SK-N-SH (cell line): ENCODE measurements at regions not wholly inside any gene's neighbourhood (a gene's known extent, or its start where the extent isn't known, plus 50 kb on each side); places are given as distances from the start of the nearest gene placed in this dataset.

ENCODE experiments used
- CTCF ChIA-PET: fragments of 300-600, 350-600 bp; formaldehyde crosslinking; extraction: SDS; loops from one replicate; lab custom pipeline; 2021; lab: Yijun Ruan, JAX
- POLR2A ChIA-PET: fragments of 350-600 bp; sonication (Branson Sonifier 250); formaldehyde crosslinking; extraction: SDS; loops from one replicate; lab custom pipeline; 2020; ENCODE audit warnings: antibody characterized with exemption, inconsistent platforms; lab: Yijun Ruan, JAX
- DNase-seq: peaks from one replicate; pipeline ENCODE4 v3.0.0; 2012
- H2AFZ ChIP-seq: fragments of 200-600 bp; sonication (generic); 2 replicates; pipeline ENCODE4 v1.8.1; 2016; ENCODE audit warnings: antibody characterized with exemption, mild to moderate bottlenecking, low read depth
- H3F3A ChIP-seq: fragments of 200-600 bp; sonication (generic); replicated peaks from 2 replicates; pipeline ENCODE3; 2016; ENCODE audit warnings: antibody characterized with exemption, mild to moderate bottlenecking; ENCODE audit not compliant: insufficient read depth
- H3K27ac ChIP-seq, 2 experiments: fragments of 200-500 bp in 1 of 2; fragments of 200-600 bp in 1 of 2; sonication (Bioruptor generic) in 1 of 2; sonication (generic), shearing (Covaris generic) in 1 of 2; 2 replicates each; pipeline versions ENCODE4 v1.5.1 to v1.6.1; 2014 to 2016; ENCODE audit warnings: low read depth in 2 of 2, inconsistent platforms in 1 of 2, low read length in 1 of 2, mild to moderate bottlenecking in 1 of 2, mixed read lengths in 1 of 2
- H3K27me3 ChIP-seq: fragments of 200-600 bp; sonication (generic), shearing (Covaris generic); 2 replicates; pipeline ENCODE4 v1.6.1; 2016; ENCODE audit warnings: mixed run types; ENCODE audit not compliant: insufficient read depth
- H3K36me3 ChIP-seq, 2 experiments: fragments of 200-500 bp in 1 of 2; fragments of 200-600 bp in 1 of 2; sonication (Bioruptor generic) in 1 of 2; sonication (generic) in 1 of 2; replicated peaks in 1 of 2; 2 replicates each; pipeline versions ENCODE3 to v1.5.1; 2014 to 2016; ENCODE audit warnings: low read length in 1 of 2, mild to moderate bottlenecking in 1 of 2; ENCODE audit not compliant: insufficient read depth in 2 of 2, control insufficient read depth in 1 of 2
- H3K4me1 ChIP-seq, 2 experiments: fragments of 200-500 bp in 1 of 2; fragments of 200-600 bp in 1 of 2; sonication (Bioruptor generic) in 1 of 2; sonication (generic), shearing (Covaris generic) in 1 of 2; 2 replicates each; pipeline versions ENCODE4 v1.5.1 to v1.6.1; 2014 to 2016; ENCODE audit warnings: low read depth in 1 of 2, low read length in 1 of 2, mixed run types in 1 of 2; ENCODE audit not compliant: insufficient read depth in 2 of 2, control insufficient read depth in 1 of 2
- H3K4me2 ChIP-seq: fragments of 200-600 bp; sonication (generic), shearing (Covaris generic); 2 replicates; pipeline ENCODE4 v1.6.1; 2017; ENCODE audit warnings: mixed run types
- H3K4me3 ChIP-seq, 2 experiments: fragments of 200-500 bp in 1 of 2; fragments of 200-600 bp in 1 of 2; sonication (Bioruptor generic) in 1 of 2; sonication (generic), shearing (Covaris generic) in 1 of 2; 2 replicates each; pipeline versions ENCODE4 v1.5.1 to v1.8.1; 2014 to 2016; ENCODE audit warnings: low read depth in 2 of 2, inconsistent platforms in 1 of 2, low read length in 1 of 2, mild to moderate bottlenecking in 1 of 2, mixed read lengths in 1 of 2, moderate library complexity in 1 of 2
- H3K79me2 ChIP-seq: fragments of 200-600 bp; sonication (generic); 2 replicates; pipeline ENCODE4 v1.8.1; 2017; ENCODE audit warnings: mild to moderate bottlenecking; ENCODE audit not compliant: insufficient read depth
- H3K9ac ChIP-seq: fragments of 200-600 bp; sonication (generic); 2 replicates; pipeline ENCODE4 v1.6.1; 2017; ENCODE audit warnings: mixed run types
- H3K9me2 ChIP-seq: fragments of 200-600 bp; sonication (generic); 2 replicates; pipeline ENCODE4 v1.6.1; 2017; ENCODE audit warnings: mixed run types
- H3K9me3 ChIP-seq: fragments of 200-600 bp; sonication (generic); 2 replicates; pipeline ENCODE4 v1.6.1; 2017; ENCODE audit warnings: mixed run types, mild to moderate bottlenecking, moderate library complexity
- H4K20me1 ChIP-seq: fragments of 200-600 bp; sonication (generic); 2 replicates; pipeline ENCODE4 v1.6.1; 2017; ENCODE audit warnings: mild to moderate bottlenecking, mixed run types; ENCODE audit not compliant: insufficient read depth
- ELF1 ChIP-seq: IDR thresholded peaks from 2 replicates; pipeline ENCODE4 v1.4.0; 2012
- EZH2phosphoT487 ChIP-seq: fragments of 200-600 bp; sonication (generic); IDR thresholded peaks from 2 replicates; pipeline ENCODE4 v1.6.1; 2017; ENCODE audit warnings: low read depth, mixed run types, mild to moderate bottlenecking, antibody characterized with exemption, moderate library complexity, borderline replicate concordance
- FOSL2 ChIP-seq: IDR thresholded peaks from 2 replicates; pipeline ENCODE4 v1.4.0; 2012; ENCODE audit warnings: low read depth, mild to moderate bottlenecking, moderate library complexity, borderline replicate concordance
- NRF1 ChIP-seq: IDR thresholded peaks from 2 replicates; pipeline ENCODE4 v1.6.1; 2012; ENCODE audit warnings: low read depth, mild to moderate bottlenecking, low read length
- POLR2AphosphoS5 ChIP-seq: IDR thresholded peaks from 2 replicates; pipeline ENCODE4 v1.6.1; 2012; ENCODE audit warnings: low read depth, low read length
- RCOR1 ChIP-seq: fragments of 150-350 bp; IDR thresholded peaks from 2 replicates; pipeline ENCODE4 v1.6.1; 2017; ENCODE audit warnings: antibody characterized with exemption, low read length
- RFX5 ChIP-seq: IDR thresholded peaks from 2 replicates; pipeline ENCODE4 v1.6.1; 2012; ENCODE audit warnings: mild to moderate bottlenecking, improper control_type of control experiment, low read length
- SIN3A ChIP-seq: IDR thresholded peaks from 2 replicates; pipeline ENCODE4 v1.6.1; 2012; ENCODE audit warnings: low read depth, mild to moderate bottlenecking, low read length, moderate library complexity, borderline replicate concordance
- TAF1 ChIP-seq: IDR thresholded peaks from 2 replicates; pipeline ENCODE4 v1.6.1; 2012; ENCODE audit warnings: low read depth, mild to moderate bottlenecking, low read length, moderate library complexity, borderline replicate concordance
- TCF12 ChIP-seq: IDR thresholded peaks from 2 replicates; pipeline ENCODE4 v1.4.0; 2012
- TEAD4 ChIP-seq: IDR thresholded peaks from 2 replicates; pipeline ENCODE4 v1.4.0; 2012; ENCODE audit warnings: mild to moderate bottlenecking, borderline replicate concordance; ENCODE audit not compliant: insufficient read depth
- WGBS: methylation state at CpG from one replicate; pipeline ENCODE4 v1.1.6; 2017; ENCODE audit warnings: low lambda C conversion rate; 5-methylcytosine and 5-hydroxymethylcytosine counted together
- TF ChIP-seq, protein P1 (sequence below): fragments of 150-350 bp; IDR thresholded peaks from 2 replicates; pipeline ENCODE4 v1.6.1; 2016; ENCODE audit warnings: mild to moderate bottlenecking, low read depth, low read length
- TF ChIP-seq, protein P2 (sequence below): IDR thresholded peaks from 2 replicates; pipeline ENCODE4 v1.4.0; 2012; ENCODE audit warnings: low read depth, borderline replicate concordance
- TF ChIP-seq, protein P3 (sequence below): IDR thresholded peaks from 2 replicates; pipeline ENCODE4 v1.4.0; 2012; ENCODE audit warnings: low read depth
- TF ChIP-seq, protein P4 (sequence below): fragments of 150-350 bp; IDR thresholded peaks from 2 replicates; pipeline ENCODE4 v1.6.1; 2017; ENCODE audit warnings: antibody characterized with exemption, low read length, low read depth, borderline replicate concordance
- TF ChIP-seq, protein P5 (sequence below): IDR thresholded peaks from 2 replicates; pipeline ENCODE4 v1.6.1; 2012; ENCODE audit warnings: mild to moderate bottlenecking, low read depth, low read length, moderate library complexity

DNA sequence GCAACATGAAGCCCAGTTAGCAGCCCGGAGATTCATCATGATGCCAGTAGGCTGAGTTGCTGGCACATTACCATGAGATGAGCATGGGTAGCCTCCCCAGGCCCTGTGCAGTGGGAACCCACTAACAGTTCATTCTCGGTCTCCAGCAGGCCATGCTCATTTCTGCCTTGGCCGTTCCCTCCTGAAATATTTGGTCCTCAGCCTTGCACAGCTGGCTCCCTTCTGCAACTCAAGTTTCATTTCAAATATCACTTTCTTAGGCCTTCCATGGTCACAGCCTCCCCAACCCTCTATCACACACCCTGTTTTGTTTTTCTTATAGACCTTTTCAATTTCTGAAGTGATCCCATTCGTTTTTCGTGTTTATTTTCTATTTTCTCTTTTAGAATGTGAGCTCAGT, 125.4 kb upstream of the VLDLR start (continued):
- TF ChIP-seq RFX5 (no peak), TEAD4 (no peak), POLR2AphosphoS5 (no peak), TCF12 (no peak)
- TF ChIP-seq, protein P1, sequence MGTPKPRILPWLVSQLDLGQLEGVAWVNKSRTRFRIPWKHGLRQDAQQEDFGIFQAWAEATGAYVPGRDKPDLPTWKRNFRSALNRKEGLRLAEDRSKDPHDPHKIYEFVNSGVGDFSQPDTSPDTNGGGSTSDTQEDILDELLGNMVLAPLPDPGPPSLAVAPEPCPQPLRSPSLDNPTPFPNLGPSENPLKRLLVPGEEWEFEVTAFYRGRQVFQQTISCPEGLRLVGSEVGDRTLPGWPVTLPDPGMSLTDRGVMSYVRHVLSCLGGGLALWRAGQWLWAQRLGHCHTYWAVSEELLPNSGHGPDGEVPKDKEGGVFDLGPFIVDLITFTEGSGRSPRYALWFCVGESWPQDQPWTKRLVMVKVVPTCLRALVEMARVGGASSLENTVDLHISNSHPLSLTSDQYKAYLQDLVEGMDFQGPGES = no peak

DNA sequence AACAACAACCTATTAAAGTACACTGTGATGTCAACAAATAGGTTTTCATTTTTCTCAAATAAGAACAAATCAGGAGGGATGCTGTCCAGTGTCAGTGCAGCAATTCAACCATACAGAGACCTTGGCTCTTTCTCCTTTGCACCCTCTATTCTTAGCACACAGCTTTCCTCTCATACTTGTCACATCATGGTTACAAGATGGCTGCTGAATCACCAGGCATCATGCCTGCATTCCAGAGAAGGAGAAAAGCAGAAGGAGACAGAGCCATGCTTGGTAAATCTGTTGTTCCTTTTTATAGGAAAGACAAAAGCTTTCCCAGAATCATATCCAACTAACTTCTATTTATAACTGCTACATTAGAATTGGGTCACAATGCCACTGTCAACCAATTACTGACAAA, 124.7 kb upstream of the VLDLR start:
- H3K36me3 ChIP-seq = no peaks in the 10 kb centered on the region
- no peak overlapping the region for H3K4me3 ChIP-seq
- H3K4me2 ChIP-seq = no peak overlapping the region
- no peak overlapping the region for H3K9ac ChIP-seq
- H3K4me1 ChIP-seq = peaks cover 0 to 5% of the 10 kb centered on the region in 2 experiments; a peak in 2 of 4 replicates
- TF ChIP-seq TCF12 (no peak), SIN3A (no peak), RCOR1 (no peak), TAF1 (no peak), EZH2phosphoT487 (no peak), NRF1 (no peak)
- TF ChIP-seq, protein P2, sequence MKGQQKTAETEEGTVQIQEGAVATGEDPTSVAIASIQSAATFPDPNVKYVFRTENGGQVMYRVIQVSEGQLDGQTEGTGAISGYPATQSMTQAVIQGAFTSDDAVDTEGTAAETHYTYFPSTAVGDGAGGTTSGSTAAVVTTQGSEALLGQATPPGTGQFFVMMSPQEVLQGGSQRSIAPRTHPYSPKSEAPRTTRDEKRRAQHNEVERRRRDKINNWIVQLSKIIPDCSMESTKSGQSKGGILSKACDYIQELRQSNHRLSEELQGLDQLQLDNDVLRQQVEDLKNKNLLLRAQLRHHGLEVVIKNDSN = no peak
- TF ChIP-seq, protein P3, sequence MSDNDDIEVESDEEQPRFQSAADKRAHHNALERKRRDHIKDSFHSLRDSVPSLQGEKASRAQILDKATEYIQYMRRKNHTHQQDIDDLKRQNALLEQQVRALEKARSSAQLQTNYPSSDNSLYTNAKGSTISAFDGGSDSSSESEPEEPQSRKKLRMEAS = no peak
- no peak overlapping the region for H3K27ac ChIP-seq
- no peaks in the 10 kb centered on the region for H4K20me1 ChIP-seq
- ChIA-PET POLR2A (no interaction called here), CTCF (no interaction called here)
- no peak overlapping the region for H2AFZ ChIP-seq
- H3K9me2 ChIP-seq = no peaks in the 10 kb centered on the region
- no peaks in the 10 kb centered on the region for H3K79me2 ChIP-seq
- DNase-seq = no peak
- no peaks in the 10 kb centered on the region for H3K9me3 ChIP-seq
- no peaks in the 10 kb centered on the region for H3F3A ChIP-seq
- H3K27me3 ChIP-seq = no peaks in the 10 kb centered on the region

DNA sequence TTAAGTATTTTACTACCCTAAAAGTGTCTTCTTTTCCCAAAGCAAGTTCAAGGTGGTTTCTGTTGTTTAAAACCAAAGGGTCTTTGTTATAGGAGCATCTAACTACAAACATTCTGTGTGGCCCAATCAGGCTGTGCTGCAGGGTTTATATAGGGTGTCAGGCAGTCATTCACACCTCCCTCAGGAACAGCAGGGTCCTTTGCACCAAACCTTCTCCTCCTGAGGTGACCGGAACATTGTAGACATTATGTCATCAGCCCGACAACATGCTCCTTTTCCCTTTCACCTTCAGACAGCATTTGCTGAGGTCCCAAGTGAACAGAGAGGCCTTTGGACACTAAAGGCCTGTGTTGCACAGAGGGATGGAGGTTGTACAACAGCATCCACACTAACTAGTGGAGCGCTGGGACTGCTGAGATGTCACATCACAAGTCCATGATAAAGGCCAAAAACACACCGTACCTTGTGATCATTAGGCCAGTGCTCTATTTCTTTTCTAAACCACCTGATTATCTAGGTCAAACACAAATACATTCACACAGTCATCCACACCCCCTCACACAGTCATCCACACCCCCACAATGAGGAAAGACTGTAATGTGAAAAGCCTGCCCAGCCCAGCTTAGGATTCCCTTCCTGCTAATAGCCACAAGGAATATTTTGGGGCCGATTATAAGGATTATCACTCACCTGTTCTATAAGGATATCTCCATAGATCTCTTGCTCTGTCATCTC, 123.8 kb upstream of the VLDLR start:
- Histone ChIP-seq H3K79me2 (no peaks in the 10 kb centered on the region), H3K9me2 (no peaks in the 10 kb centered on the region), H3K9ac (no peak overlapping the region), H3K27me3 (no peaks in the 10 kb centered on the region), H3K4me1 (peaks cover 0 to 5% of the 10 kb centered on the region in 2 experiments; a peak in 2 of 4 replicates), H3K4me2 (no peak overlapping the region), H3K27ac (no peak overlapping the region), H3K4me3 (no peak overlapping the region), H3K36me3 (no peaks in the 10 kb centered on the region), H4K20me1 (no peaks in the 10 kb centered on the region), H3K9me3 (no peaks in the 10 kb centered on the region), H3F3A (no peaks in the 10 kb centered on the region), H2AFZ (no peak overlapping the region)
- ChIA-PET CTCF (no interaction called here), POLR2A (no interaction called here)
- WGBS = 73% methylated on average over 5 of the region's 5 CpGs
- no peak for DNase-seq
- no peak for TF ChIP-seq SIN3A
- TF ChIP-seq, protein P4, sequence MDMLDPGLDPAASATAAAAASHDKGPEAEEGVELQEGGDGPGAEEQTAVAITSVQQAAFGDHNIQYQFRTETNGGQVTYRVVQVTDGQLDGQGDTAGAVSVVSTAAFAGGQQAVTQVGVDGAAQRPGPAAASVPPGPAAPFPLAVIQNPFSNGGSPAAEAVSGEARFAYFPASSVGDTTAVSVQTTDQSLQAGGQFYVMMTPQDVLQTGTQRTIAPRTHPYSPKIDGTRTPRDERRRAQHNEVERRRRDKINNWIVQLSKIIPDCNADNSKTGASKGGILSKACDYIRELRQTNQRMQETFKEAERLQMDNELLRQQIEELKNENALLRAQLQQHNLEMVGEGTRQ = no peak
- no peak for TF ChIP-seq TEAD4
- TF ChIP-seq ELF1 = no peak
- TF ChIP-seq, protein P5, sequence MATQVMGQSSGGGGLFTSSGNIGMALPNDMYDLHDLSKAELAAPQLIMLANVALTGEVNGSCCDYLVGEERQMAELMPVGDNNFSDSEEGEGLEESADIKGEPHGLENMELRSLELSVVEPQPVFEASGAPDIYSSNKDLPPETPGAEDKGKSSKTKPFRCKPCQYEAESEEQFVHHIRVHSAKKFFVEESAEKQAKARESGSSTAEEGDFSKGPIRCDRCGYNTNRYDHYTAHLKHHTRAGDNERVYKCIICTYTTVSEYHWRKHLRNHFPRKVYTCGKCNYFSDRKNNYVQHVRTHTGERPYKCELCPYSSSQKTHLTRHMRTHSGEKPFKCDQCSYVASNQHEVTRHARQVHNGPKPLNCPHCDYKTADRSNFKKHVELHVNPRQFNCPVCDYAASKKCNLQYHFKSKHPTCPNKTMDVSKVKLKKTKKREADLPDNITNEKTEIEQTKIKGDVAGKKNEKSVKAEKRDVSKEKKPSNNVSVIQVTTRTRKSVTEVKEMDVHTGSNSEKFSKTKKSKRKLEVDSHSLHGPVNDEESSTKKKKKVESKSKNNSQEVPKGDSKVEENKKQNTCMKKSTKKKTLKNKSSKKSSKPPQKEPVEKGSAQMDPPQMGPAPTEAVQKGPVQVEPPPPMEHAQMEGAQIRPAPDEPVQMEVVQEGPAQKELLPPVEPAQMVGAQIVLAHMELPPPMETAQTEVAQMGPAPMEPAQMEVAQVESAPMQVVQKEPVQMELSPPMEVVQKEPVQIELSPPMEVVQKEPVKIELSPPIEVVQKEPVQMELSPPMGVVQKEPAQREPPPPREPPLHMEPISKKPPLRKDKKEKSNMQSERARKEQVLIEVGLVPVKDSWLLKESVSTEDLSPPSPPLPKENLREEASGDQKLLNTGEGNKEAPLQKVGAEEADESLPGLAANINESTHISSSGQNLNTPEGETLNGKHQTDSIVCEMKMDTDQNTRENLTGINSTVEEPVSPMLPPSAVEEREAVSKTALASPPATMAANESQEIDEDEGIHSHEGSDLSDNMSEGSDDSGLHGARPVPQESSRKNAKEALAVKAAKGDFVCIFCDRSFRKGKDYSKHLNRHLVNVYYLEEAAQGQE = no peak
- TF ChIP-seq FOSL2 = no peak
- TF ChIP-seq POLR2AphosphoS5 = no peak
